Neural cell (in vitro differentiated cells): ENCODE measurements at regions not wholly inside any gene's neighbourhood (a gene's known extent, or its start where the extent isn't known, plus 50 kb on each side); places are given as distances from the start of the nearest gene placed in this dataset.

Experiments
- H2AFZ ChIP-seq: fragments of 200-600, 300-800 bp; sonication (generic), shearing (Covaris generic); 2 replicates; pipeline ENCODE4 v1.6.0; 2014; ENCODE audit warnings: low read depth, mild to moderate bottlenecking, antibody characterized with exemption, low read length, moderate library complexity
- H3F3A ChIP-seq: fragments of 200-600 bp; shearing (Covaris generic); 2 replicates; pipeline ENCODE4 v1.6.1; 2016; ENCODE audit warnings: mild to moderate bottlenecking, moderate library complexity, mixed read lengths, antibody characterized with exemption, low read length; ENCODE audit not compliant: insufficient read depth, poor library complexity, severe bottlenecking
- H3K27ac ChIP-seq: fragments of 200-600, 300-800 bp; sonication (generic), shearing (Covaris generic); 2 replicates; pipeline ENCODE4 v1.5.1; 2014; ENCODE audit warnings: mild to moderate bottlenecking, low read length, moderate library complexity
- H3K27me3 ChIP-seq: fragments of 300-800, 200-600 bp; sonication (generic), shearing (Covaris generic); 2 replicates; pipeline ENCODE4 v1.6.0; 2014; ENCODE audit warnings: mild to moderate bottlenecking, low read depth, low read length, moderate library complexity; ENCODE audit not compliant: insufficient read depth
- H3K36me3 ChIP-seq: fragments of 300-800, 200-600 bp; sonication (generic), shearing (Covaris generic); 2 replicates; pipeline ENCODE4 v1.5.1; 2014; ENCODE audit warnings: mild to moderate bottlenecking, antibody characterized with exemption, low read length, moderate library complexity; ENCODE audit not compliant: insufficient read depth
- H3K4me2 ChIP-seq: fragments of 300-800, 200-600 bp; sonication (generic), shearing (Covaris generic); 2 replicates; pipeline ENCODE4 v1.6.0; 2014; ENCODE audit warnings: mild to moderate bottlenecking, low read length
- H3K4me3 ChIP-seq: fragments of 300-800, 200-600 bp; sonication (generic), shearing (Covaris generic); 2 replicates; pipeline ENCODE4 v1.5.1; 2014; ENCODE audit warnings: mild to moderate bottlenecking, low read length, moderate library complexity
- H3K79me2 ChIP-seq: fragments of 200-600 bp; shearing (Covaris generic); replicated peaks from 2 replicates; pipeline ENCODE4 v1.6.0; 2014; ENCODE audit warnings: mild to moderate bottlenecking, low read length, moderate library complexity; ENCODE audit not compliant: insufficient read depth
- H3K9ac ChIP-seq: fragments of 300-800, 200-600 bp; sonication (generic), shearing (Covaris generic); 2 replicates; pipeline ENCODE4 v1.6.1; 2016; ENCODE audit warnings: mild to moderate bottlenecking, low read length, mixed read lengths
- H3K9me2 ChIP-seq: fragments of 200-600 bp; shearing (Covaris generic); 2 replicates; pipeline ENCODE4 v1.6.1; 2016; ENCODE audit warnings: mild to moderate bottlenecking, low read length, mixed read lengths; ENCODE audit not compliant: insufficient read depth
- H3K9me3 ChIP-seq: fragments of 200-600, 300-800 bp; sonication (generic), shearing (Covaris generic); 2 replicates; pipeline ENCODE4 v1.6.1; 2016; ENCODE audit warnings: mild to moderate bottlenecking, mixed run types, low read length, moderate library complexity, mixed read lengths
- H4K20me1 ChIP-seq: fragments of 200-600 bp; shearing (Covaris generic); 2 replicates; pipeline ENCODE4 v1.6.1; 2016; ENCODE audit warnings: mild to moderate bottlenecking, mixed run types; ENCODE audit not compliant: insufficient read depth
- CTCF ChIP-seq: fragments of 450-650 bp; IDR thresholded peaks from 2 replicates; pipeline ENCODE4 v1.5.1; 2014; ENCODE audit warnings: antibody characterized with exemption, mild to moderate bottlenecking, moderate library complexity; ENCODE audit not compliant: poor library complexity, severe bottlenecking
- EP300 ChIP-seq: fragments of 450-650 bp; conservative IDR thresholded peaks from 2 replicates; pipeline ENCODE4 v1.6.1; 2014; ENCODE audit warnings: antibody characterized with exemption, mild to moderate bottlenecking, moderate library complexity; ENCODE audit not compliant: poor library complexity, severe bottlenecking
- EZH2 ChIP-seq: fragments of 200-600, 300-800 bp; shearing (Covaris generic), sonication (generic); IDR thresholded peaks from 2 replicates; pipeline ENCODE4 v1.6.1; 2014; ENCODE audit warnings: antibody characterized with exemption, low read length, borderline replicate concordance, mild to moderate bottlenecking; ENCODE audit not compliant: insufficient read depth, poor library complexity, severe bottlenecking
- MXI1 ChIP-seq: fragments of 450-650 bp; conservative IDR thresholded peaks from 2 replicates; pipeline ENCODE4 v1.6.1; 2014; ENCODE audit warnings: antibody characterized with exemption, mild to moderate bottlenecking; ENCODE audit not compliant: poor library complexity, severe bottlenecking
- POLR2AphosphoS5 ChIP-seq: IDR thresholded peaks from 2 replicates; pipeline ENCODE4 v1.6.1; 2012
- RAD21 ChIP-seq: fragments of 450-650 bp; conservative IDR thresholded peaks from 2 replicates; pipeline ENCODE4 v1.6.1; 2014; ENCODE audit warnings: antibody characterized with exemption, mild to moderate bottlenecking, moderate library complexity
- SMC3 ChIP-seq: fragments of 450-650 bp; conservative IDR thresholded peaks from 2 replicates; pipeline ENCODE4 v1.6.1; 2014; ENCODE audit warnings: antibody characterized with exemption, mild to moderate bottlenecking, moderate library complexity; ENCODE audit not compliant: poor library complexity
- TAF1 ChIP-seq: IDR thresholded peaks from 2 replicates; pipeline ENCODE4 v1.6.1; 2012; ENCODE audit warnings: low read depth
- TF ChIP-seq, protein P1 (sequence below): IDR thresholded peaks from 2 replicates; pipeline ENCODE4 v1.6.1; 2012; ENCODE audit warnings: borderline replicate concordance

GRCh38 chr5:152990649-152991048, 499.8 kb upstream of the GRIA1 start:
- no peak overlapping the region for H3K27ac ChIP-seq
- H2AFZ ChIP-seq, result no peak overlapping the region
- TF ChIP-seq MXI1 (no peak), EP300 (peak; percentile 0)

GRCh38 chr5:152994033-152994680, 496.3 kb upstream of the GRIA1 start:
- Histone ChIP-seq H4K20me1 (no peaks in the 10 kb centered on the region), H3K9me2 (no peaks in the 10 kb centered on the region)

More at GRCh38 chr5:152990649-152991048, 499.8 kb upstream of the GRIA1 start:
- Histone ChIP-seq H3K27me3 (no peaks in the 10 kb centered on the region), H3K4me2 (no peak overlapping the region), H3K36me3 (no peaks in the 10 kb centered on the region), H3K4me3 (no peak overlapping the region), H3F3A (no peaks in the 10 kb centered on the region), H3K9me2 (no peaks in the 10 kb centered on the region), H3K9me3 (no peaks in the 10 kb centered on the region), H3K9ac (no peak overlapping the region), H3K79me2 (no peaks in the 10 kb centered on the region), H4K20me1 (no peaks in the 10 kb centered on the region)

GRCh38 chr5:152995214-152995725, 495.2 kb upstream of the GRIA1 start:
- no peaks in the 10 kb centered on the region for H3K9me2 ChIP-seq
- no peaks in the 10 kb centered on the region for H3K79me2 ChIP-seq
- no peak overlapping the region for H3K4me2 ChIP-seq
- no peak for TF ChIP-seq EZH2
- TF ChIP-seq RAD21, result no peak
- TF ChIP-seq EP300, result no peak
- TF ChIP-seq CTCF, result no peak
- no peak for TF ChIP-seq POLR2AphosphoS5
- no peak for TF ChIP-seq MXI1
- TF ChIP-seq, protein P1, sequence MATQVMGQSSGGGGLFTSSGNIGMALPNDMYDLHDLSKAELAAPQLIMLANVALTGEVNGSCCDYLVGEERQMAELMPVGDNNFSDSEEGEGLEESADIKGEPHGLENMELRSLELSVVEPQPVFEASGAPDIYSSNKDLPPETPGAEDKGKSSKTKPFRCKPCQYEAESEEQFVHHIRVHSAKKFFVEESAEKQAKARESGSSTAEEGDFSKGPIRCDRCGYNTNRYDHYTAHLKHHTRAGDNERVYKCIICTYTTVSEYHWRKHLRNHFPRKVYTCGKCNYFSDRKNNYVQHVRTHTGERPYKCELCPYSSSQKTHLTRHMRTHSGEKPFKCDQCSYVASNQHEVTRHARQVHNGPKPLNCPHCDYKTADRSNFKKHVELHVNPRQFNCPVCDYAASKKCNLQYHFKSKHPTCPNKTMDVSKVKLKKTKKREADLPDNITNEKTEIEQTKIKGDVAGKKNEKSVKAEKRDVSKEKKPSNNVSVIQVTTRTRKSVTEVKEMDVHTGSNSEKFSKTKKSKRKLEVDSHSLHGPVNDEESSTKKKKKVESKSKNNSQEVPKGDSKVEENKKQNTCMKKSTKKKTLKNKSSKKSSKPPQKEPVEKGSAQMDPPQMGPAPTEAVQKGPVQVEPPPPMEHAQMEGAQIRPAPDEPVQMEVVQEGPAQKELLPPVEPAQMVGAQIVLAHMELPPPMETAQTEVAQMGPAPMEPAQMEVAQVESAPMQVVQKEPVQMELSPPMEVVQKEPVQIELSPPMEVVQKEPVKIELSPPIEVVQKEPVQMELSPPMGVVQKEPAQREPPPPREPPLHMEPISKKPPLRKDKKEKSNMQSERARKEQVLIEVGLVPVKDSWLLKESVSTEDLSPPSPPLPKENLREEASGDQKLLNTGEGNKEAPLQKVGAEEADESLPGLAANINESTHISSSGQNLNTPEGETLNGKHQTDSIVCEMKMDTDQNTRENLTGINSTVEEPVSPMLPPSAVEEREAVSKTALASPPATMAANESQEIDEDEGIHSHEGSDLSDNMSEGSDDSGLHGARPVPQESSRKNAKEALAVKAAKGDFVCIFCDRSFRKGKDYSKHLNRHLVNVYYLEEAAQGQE, result no peak
- no peak for TF ChIP-seq TAF1
- no peak for TF ChIP-seq SMC3
- H3K27me3 ChIP-seq, result no peaks in the 10 kb centered on the region
- no peaks in the 10 kb centered on the region for H4K20me1 ChIP-seq
- no peaks in the 10 kb centered on the region for H3F3A ChIP-seq
- no peak overlapping the region for H3K9ac ChIP-seq
- H2AFZ ChIP-seq, result no peak overlapping the region
- no peaks in the 10 kb centered on the region for H3K9me3 ChIP-seq
- H3K27ac ChIP-seq, result no peak overlapping the region
- no peaks in the 10 kb centered on the region for H3K36me3 ChIP-seq
- H3K4me3 ChIP-seq, result no peak overlapping the region

More at GRCh38 chr5:152994033-152994680, 496.3 kb upstream of the GRIA1 start:
- Histone ChIP-seq H3K79me2 (no peaks in the 10 kb centered on the region), H3F3A (no peaks in the 10 kb centered on the region), H3K4me2 (no peak overlapping the region), H2AFZ (no peak overlapping the region), H3K36me3 (no peaks in the 10 kb centered on the region), H3K9me3 (no peaks in the 10 kb centered on the region), H3K9ac (no peak overlapping the region), H3K4me3 (no peak overlapping the region), H3K27me3 (no peaks in the 10 kb centered on the region), H3K27ac (no peak overlapping the region)
- no peak for TF ChIP-seq EZH2
- TF ChIP-seq CTCF, result no peak
- no peak for TF ChIP-seq EP300
- TF ChIP-seq TAF1, result no peak
- TF ChIP-seq POLR2AphosphoS5, result no peak
- TF ChIP-seq RAD21, result no peak
- TF ChIP-seq SMC3, result no peak
